Stimulated activated naive CD4-positive, alpha-beta T cell (primary cell): ENCODE measurements at regions not wholly inside any gene's neighbourhood (a gene's known extent, or its start where the extent isn't known, plus 50 kb on each side); places are given as distances from the start of the nearest gene placed in this dataset.
"Not testable (repeated sequence)": the region's sequence is repeated elsewhere in the genome, so short reads cannot be mapped to it uniquely, and the experiment has no call there.

Source experiments
- DNase-seq, 6 experiments: peaks; one replicate each; lab custom pipeline; 2025; lab: John Stamatoyannopoulos, UW

GRCh38 chr6:113047148-113047547 lies 700.0 kb downstream of the RFPL4B start:
- DNase-seq: no peak

GRCh38 chr6:113047932-113048331 lies 700.8 kb downstream of the RFPL4B start:
- DNase-seq: no peak

- no peak for DNase-seq
Measured at GRCh38 chr6:113048741-113049140, 701.6 kb downstream of the RFPL4B start.

- DNase-seq: no peak
Measured at GRCh38 chr6:113049190-113049589, 702.1 kb downstream of the RFPL4B start.

- DNase-seq: no peak
Measured at GRCh38 chr6:113050010-113050858, 703.1 kb downstream of the RFPL4B start.

GRCh38 chr6:113050979-113051378 lies 703.8 kb downstream of the RFPL4B start:
- no peak for DNase-seq

- DNase-seq: no peak
Measured at GRCh38 chr6:113052506-113052905, 705.4 kb downstream of the RFPL4B start.

- no peak for DNase-seq
Measured at GRCh38 chr6:113055061-113055460, 707.9 kb downstream of the RFPL4B start.

GRCh38 chr6:113055998-113056397 lies 708.9 kb downstream of the RFPL4B start:
- no peak for DNase-seq

GRCh38 chr6:113057567-113058053 lies 710.5 kb downstream of the RFPL4B start:
- DNase-seq: no peak

- DNase-seq: no peak
Measured at GRCh38 chr6:113060664-113061063, 713.5 kb downstream of the RFPL4B start.

- no peak for DNase-seq
Measured at GRCh38 chr6:113065611-113066010, 718.5 kb downstream of the RFPL4B start.

GRCh38 chr6:113067612-113068275 lies 720.6 kb downstream of the RFPL4B start:
- DNase-seq: no peak

- DNase-seq: no peak
Measured at GRCh38 chr6:113068570-113068969, 721.4 kb downstream of the RFPL4B start.

- not testable (repeated sequence) for DNase-seq
Measured at GRCh38 chr6:113070681-113071080, 723.6 kb downstream of the RFPL4B start.

GRCh38 chr6:113073611-113074191 lies 726.6 kb downstream of the RFPL4B start:
- no peak for DNase-seq

GRCh38 chr6:113076116-113076515 lies 729.0 kb downstream of the RFPL4B start:
- DNase-seq: no peak

GRCh38 chr6:113076816-113077215 lies 729.7 kb downstream of the RFPL4B start:
- no peak for DNase-seq

GRCh38 chr6:113077794-113078193 lies 730.7 kb downstream of the RFPL4B start:
- DNase-seq: no peak

GRCh38 chr6:113078791-113079190 lies 731.7 kb downstream of the RFPL4B start:
- DNase-seq: no peak

GRCh38 chr6:113082745-113083144 lies 735.6 kb downstream of the RFPL4B start:
- DNase-seq: no peak

- no peak for DNase-seq
Measured at GRCh38 chr6:113083947-113084346, 736.8 kb downstream of the RFPL4B start.

GRCh38 chr6:113089056-113089455 lies 741.9 kb downstream of the RFPL4B start:
- DNase-seq: no peak
